Mucosa of descending colon (tissue), 3 donors: ENCODE measurements at regions not wholly inside any gene's neighbourhood (a gene's known extent, or its start where the extent isn't known, plus 50 kb on each side); places are given as distances from the start of the nearest gene placed in this dataset.

Experiments
- ATAC-seq: fragments of 200-7000 bp; cut with Tn5 transposase; one replicate; pipeline ENCODE4 v1.9.1; 2020; ENCODE audit warnings: mild to moderate bottlenecking, moderate library complexity
- DNase-seq, 3 donors: peaks; one replicate each; pipeline ENCODE4 v3.0.0-alpha.2; 2020
- H3K36me3 ChIP-seq: fragments of 200-600 bp; one replicate; pipeline ENCODE4 v1.8.0; 2021; ENCODE audit warnings: low read depth, mild to moderate bottlenecking
- H3K4me1 ChIP-seq: fragments of 200-600 bp; one replicate; pipeline ENCODE4 v1.8.0; 2021; ENCODE audit warnings: low read depth, mild to moderate bottlenecking
- H3K4me3 ChIP-seq: fragments of 200-600 bp; one replicate; pipeline ENCODE4 v1.8.0; 2021; ENCODE audit warnings: mild to moderate bottlenecking
- H3K9me3 ChIP-seq: fragments of 200-600 bp; one replicate; pipeline ENCODE4 v1.8.0; 2021; ENCODE audit warnings: mild to moderate bottlenecking
- intact Hi-C, 2 donors: fragments of 100-400 bp; cut with DNase I in 1 of 2; cut with micrococcal nuclease in 1 of 2; formaldehyde crosslinking; loops; one replicate each; pipeline versions ENCODE4 v1.11.0 to v1.11.1; 2022; cut with DNase I, micrococcal nuclease
- TF ChIP-seq, protein P1 (sequence below): fragments of 200-600 bp; IDR thresholded peaks from one replicate; pipeline ENCODE4 v1.8.0; 2022; ENCODE audit warnings: antibody characterized with exemption, mild to moderate bottlenecking
- donor health status: DM: no; HTN: no; CAD: no; lungs with moderate emphysema.
- donor health status: DM: no; HTN: no; CAD: no.
- donor health status: DM: no; HTN: yes; CAD: no.

DNA sequence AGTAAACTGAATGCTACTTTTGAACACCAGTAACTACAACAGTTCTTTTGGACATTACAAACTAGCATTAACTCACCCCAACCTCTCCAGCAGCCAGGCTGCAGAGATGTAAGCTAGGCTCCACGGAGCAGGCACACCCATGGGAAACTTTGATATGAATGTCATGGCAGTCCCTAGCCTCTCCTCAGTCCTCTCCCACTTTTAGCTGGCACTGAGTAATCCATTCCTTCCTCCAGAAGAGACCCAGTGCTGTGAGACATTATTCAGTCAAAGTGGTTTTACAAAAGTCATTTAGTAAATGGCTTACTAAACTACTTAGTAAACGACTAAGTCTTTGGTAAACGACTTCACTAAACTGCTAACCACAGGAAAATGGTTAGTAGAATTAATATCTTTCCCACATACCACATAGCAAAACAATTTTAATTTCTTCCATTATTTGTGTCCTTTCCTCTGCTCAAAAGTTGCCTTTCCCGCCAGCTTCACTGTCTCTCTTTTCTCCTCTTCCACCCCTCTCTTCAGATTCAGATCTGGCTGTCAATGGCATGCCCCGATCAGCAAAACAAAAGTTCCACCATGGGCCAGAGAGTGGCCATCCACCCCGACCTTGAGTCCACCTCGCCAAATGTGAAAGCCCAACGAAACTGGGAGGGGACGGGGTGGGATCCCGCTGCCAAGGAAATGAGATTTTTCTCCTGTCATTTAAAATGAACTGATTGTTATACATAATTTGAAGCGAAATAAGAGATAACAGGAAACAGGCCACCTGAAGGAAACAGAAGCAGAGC is 67.5 kb upstream of the TJP1 start:
- TF ChIP-seq, protein P1, sequence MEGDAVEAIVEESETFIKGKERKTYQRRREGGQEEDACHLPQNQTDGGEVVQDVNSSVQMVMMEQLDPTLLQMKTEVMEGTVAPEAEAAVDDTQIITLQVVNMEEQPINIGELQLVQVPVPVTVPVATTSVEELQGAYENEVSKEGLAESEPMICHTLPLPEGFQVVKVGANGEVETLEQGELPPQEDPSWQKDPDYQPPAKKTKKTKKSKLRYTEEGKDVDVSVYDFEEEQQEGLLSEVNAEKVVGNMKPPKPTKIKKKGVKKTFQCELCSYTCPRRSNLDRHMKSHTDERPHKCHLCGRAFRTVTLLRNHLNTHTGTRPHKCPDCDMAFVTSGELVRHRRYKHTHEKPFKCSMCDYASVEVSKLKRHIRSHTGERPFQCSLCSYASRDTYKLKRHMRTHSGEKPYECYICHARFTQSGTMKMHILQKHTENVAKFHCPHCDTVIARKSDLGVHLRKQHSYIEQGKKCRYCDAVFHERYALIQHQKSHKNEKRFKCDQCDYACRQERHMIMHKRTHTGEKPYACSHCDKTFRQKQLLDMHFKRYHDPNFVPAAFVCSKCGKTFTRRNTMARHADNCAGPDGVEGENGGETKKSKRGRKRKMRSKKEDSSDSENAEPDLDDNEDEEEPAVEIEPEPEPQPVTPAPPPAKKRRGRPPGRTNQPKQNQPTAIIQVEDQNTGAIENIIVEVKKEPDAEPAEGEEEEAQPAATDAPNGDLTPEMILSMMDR = no peak
- DNase-seq (no peak), ATAC-seq (no peak)
- Histone ChIP-seq H3K4me1 (no peaks in the 10 kb centered on the region), H3K36me3 (no peaks in the 10 kb centered on the region), H3K4me3 (no peak overlapping the region), H3K9me3 (no peaks in the 10 kb centered on the region)
- intact Hi-C loops = no loop called here

DNA sequence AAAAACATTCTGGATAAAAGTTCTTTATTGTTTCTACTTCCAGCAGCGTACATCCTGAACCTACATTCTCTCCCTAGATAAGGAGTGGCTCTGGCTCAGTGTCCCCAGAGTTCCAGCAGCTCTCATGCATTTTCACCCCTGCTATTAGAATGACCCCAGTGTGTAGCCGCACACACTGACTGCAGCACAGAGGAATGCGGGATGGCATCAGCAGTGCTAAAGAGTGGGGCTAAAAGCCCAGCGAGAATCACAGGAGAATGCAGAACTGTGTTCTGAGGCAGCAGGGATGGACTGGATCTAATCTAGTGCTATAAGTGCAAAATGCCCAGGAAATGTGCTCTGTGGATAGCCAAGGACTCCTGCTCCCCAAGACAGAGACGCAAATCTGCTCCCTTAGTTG is 66.4 kb upstream of the TJP1 start:
- no peak overlapping the region for H3K4me3 ChIP-seq
- TF ChIP-seq, protein P1 = no peak
- DNase-seq (no peak), ATAC-seq (no peak)
- intact Hi-C loops = no loop called here
- H3K36me3 ChIP-seq = no peaks in the 10 kb centered on the region
- no peaks in the 10 kb centered on the region for H3K4me1 ChIP-seq
- no peaks in the 10 kb centered on the region for H3K9me3 ChIP-seq

DNA sequence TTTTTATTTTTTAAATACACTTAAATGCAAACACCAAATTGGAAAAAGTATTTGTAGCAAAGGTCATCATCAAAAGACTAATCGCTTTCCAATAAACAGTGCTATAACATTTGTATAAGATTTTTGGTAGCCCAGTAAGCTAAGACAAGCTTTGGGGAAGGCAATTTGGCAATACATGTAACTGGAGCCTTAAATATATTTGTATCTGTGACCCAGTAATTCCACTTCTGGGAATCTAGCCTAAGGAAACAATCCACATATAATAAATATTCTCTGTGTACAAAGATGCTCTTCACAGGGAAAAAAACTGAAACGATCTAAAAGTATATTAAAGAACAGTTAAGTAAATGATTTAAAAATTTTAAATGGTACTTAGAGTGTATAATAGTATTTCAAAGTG is 65.5 kb upstream of the TJP1 start:
- intact Hi-C loops = no loop called here
- TF ChIP-seq, protein P1 = no peak
- H3K36me3 ChIP-seq = no peaks in the 10 kb centered on the region
- no peaks in the 10 kb centered on the region for H3K4me1 ChIP-seq
- ATAC-seq (no peak), DNase-seq (no peak)
- no peak overlapping the region for H3K4me3 ChIP-seq
- H3K9me3 ChIP-seq = no peaks in the 10 kb centered on the region

DNA sequence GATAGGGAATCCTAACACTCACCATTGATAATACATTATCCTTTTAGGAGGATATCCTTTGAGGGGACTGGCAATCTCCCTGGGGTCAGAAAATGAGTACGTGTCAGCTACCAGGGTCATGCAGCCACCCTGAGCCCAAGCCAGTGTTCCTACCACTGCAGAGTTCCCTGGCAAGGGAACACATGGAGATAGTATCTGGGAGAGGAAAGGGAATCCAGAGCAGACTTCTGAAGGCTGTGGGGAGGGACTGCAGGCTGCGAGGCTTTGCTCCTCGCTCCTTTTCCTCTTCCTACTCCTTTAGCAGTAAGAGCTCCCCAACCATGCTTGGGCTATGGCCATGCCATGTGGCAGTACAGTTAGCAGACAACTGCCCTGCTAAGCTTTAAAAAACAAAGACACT is 62.9 kb upstream of the TJP1 start:
- ATAC-seq = no peak
- Histone ChIP-seq H3K9me3 (no peaks in the 10 kb centered on the region), H3K36me3 (no peaks in the 10 kb centered on the region), H3K4me1 (no peaks in the 10 kb centered on the region), H3K4me3 (no peak overlapping the region)
- TF ChIP-seq, protein P1 = no peak
- intact Hi-C loops = no loop called here
- DNase-seq = no peak

DNA sequence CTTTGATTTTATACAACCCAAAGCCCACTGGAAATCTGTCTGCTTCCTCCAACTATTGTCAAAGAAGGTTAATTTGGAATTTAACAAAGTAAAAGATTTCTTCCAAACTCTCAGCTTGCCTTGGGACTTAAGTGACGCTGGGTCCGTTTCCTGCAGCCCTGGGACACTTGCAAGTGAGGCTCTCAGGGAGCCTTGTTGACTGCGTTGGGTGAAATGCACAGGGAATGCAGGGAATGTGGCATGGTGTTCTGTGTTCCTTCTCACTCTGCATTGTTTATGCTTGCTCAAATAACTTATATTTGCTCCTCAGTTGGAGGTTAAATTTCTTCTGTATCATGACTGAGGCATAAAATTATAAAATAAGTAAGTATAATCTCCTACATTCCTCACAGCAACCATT is 60.9 kb upstream of the TJP1 start:
- TF ChIP-seq, protein P1 = no peak
- intact Hi-C loops = no loop called here
- no peak for ATAC-seq

More for the DNA sequence above, 60.9 kb upstream of the TJP1 start:
- H3K4me3 ChIP-seq = no peak overlapping the region
- H3K4me1 ChIP-seq = no peaks in the 10 kb centered on the region
- H3K36me3 ChIP-seq = no peaks in the 10 kb centered on the region
- DNase-seq = no peak
- no peaks in the 10 kb centered on the region for H3K9me3 ChIP-seq
